GM18498 (cell line): ENCODE measurements at regions not wholly inside any gene's neighbourhood (a gene's known extent, or its start where the extent isn't known, plus 50 kb on each side); places are given as distances from the start of the nearest gene placed in this dataset.

Experiments used
- ATAC-seq: cut with Tn5 transposase; IDR thresholded peaks from one replicate; pipeline ENCODE4 v1.9.1; 2021; ENCODE audit warnings: mild to moderate bottlenecking, moderate library complexity; ENCODE audit not compliant: unreplicated experiment

DNA sequence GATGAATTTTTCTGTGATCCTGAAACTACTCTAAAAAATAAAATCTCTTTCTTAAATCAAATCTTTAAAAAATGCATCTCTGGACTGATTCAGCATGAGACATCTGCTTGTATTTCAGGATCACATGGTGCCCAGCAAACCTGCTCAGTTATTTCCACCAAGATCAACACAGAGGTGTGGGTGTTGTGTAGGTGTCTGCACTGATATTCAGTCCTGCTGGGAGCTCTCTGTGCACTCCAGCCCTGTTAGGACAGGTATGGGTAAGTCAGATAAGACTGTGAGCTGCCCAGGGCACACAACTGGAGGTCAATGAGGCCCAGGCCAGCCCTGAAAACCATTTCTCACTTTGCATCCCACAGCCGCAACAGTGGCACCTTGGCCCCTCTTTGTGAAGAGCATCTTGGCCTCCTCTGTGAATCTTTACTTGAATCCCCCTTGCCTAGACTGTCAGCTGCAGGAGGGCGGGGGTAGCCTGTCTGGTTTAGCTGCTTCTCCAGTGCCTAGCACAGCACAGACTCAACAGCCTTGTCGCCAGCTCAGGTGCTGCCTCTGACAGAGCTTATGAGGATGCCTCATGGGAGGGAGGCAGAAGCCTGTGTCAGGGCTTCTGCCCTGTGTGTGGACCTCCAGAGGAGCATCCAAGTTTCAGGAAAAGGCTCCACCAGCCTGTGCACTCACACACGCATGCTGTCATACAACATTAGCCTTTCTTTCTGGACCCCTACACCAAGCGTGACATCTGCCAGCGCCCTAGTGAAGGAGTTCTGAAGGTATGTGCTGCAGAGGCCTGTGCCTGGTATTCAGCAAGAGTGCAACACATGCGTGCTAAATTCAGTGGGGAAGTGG is 187.6 kb upstream of the CST7 start:
- ATAC-seq: no peak

DNA sequence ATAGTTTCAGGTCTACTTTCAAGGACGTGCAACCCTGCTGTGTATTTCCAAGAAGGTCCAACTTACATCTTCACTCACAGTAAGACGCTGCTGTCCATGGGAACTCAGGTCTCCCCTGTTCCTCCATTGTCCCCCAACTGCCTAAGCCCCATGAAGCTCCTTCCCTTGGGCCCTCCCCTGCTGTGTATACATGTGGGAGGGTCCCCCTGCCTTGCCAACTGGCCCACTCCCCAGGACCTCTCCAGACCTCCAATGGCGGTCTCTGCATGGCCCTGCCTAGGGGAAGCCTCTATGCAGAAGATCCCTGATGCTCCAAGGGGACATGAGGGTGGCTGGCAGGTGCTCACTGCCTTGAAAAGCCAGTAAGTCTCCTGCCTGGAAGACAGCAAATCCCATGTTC is 186.7 kb upstream of the CST7 start:
- ATAC-seq: no peak

- no peak for ATAC-seq
Observed at GRCh38 chr20:24762791-24763350, 186.2 kb upstream of the CST7 start.

DNA sequence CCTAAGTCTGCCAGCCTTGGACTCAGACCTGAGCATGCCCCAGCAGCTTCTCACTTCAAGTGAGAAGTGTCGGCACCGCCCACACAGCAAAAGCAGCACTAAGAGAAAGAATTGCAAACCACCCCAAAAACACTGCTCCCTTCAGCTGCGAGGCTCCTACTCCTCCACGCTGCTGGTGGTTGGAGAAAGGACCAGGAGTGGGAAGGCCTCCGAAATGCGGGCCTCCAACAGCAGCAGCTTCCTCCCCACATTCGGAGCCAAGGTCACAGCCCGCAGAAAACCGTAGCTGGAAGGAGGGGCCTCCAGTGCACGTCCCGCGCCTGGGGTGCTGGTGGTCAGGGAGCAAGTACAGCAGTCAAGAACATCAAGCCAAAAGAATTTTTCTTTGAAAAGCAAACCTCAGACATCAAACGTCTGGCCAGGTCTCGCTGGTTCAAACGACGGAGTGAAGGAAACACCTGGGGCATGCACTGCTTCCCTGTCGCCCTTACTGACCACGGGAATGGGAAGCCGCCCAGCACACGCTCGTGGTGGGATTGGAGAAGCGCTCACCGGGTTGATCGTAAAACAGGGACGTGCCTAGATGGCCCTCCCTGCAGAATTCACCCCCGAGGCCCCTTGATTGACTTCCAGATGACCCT is 185.6 kb upstream of the CST7 start:
- no peak for ATAC-seq

DNA sequence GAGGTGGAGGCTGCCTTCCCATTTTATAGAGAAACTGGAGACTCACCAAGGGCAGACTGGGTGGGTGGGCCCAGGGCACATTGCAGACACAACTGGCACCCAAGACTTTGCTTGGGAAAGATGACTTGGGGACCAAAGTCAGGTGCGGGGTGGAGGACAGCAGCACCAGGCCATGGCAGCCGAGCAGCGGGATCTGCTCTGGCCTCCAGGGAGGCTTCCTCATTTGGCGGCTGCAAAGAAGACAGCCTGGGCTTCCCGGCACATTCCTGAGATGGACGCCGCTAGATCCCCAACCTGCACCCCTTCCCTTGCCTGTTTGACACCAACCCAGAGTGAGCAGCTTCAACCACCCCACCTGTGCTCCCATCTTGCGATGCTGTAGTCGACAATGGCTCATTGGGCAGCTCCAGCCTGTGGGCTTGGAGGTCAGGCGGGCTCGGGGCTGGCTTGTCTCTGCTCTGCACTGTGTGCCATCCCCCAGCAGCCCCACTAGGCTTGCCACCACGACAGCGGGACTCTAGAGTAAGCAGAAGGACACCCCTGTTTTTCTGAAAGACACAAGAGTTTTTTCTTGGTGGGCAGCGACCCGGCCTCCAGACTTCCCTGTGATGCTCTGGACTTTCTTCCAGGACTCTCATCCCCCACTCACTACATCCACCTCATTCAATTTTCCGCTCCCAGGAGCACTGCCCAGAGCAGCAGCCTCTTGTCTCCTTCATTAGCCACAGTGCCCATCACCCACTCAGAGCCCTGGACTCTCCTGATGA is 184.9 kb upstream of the CST7 start:
- ATAC-seq: no peak

DNA sequence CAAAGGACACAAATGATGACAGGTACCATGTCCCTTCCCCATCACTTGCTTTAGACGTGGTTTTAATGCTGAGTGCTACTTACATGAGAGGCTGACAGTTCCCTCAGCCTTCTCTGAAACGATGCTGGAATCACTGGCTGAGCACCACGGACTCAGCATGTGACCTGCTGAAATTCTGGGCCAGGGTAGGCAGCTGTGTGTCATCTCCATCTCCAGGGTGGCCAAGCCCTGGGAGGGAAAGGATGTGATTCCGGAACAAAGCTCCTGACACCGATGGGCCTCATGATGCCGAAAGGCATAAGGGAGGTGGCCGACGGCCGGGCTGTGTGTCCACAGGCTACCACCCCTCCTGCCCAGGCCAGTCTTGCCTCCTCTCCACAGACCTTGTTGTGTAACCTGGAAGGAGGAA is 184.3 kb upstream of the CST7 start:
- ATAC-seq: no peak

DNA sequence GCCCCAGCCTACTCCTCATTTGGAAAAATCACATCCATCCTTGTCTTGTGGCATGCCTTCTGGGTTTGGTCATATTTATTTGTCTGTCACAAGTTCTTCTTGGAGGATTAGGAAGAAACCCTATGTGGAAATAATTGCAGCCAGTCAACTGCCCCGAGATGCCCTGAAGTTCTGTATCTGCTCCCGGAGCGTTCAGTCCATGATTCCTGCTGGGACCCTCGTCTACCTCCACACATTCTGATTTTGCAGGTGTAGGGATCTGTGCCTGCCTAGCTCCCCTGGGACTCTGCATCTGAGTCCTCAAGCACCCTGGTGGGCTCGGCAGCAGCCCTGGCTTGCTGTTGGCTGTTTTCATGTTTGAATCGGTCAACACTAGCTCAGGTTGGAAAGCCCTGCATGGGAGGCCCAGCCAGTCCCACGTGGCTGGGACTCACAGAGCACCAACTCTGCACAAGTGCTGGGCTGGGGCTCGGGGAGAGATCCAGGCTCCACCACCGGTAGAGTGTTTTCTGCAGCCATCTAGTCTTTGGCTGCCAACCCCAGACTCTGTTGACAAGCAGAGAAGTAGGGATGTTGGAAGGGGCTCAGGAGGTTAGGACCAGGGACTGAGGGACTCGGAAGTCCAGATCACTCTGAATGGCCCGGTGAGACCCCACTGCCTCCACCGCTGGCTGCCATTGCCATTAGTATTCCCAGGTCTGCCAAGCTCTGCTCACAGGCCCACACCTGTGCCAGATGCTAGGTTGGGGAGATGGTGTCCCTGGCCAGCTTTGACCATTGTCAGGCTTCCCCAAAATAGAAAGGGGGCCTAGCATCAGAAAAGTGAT is 183.5 kb upstream of the CST7 start:
- ATAC-seq: no peak

DNA sequence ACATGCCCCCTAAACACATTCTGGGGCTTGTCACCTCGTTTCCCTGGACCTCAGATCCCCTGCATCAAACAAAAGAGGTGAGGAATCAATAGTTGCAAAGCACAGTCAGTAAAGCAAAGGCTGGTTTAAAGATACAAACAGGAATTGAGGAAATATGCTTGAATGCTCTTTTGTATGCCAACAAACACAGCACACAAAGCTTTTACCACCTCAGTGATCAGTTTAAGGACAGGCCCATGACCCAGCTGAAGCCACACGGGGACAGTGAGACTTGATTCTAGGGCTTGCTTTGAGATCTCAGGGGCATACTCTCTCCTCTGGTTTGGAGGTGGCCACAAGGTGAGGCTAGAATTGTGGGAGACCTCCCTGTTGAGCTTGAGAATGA is 182.9 kb upstream of the CST7 start:
- ATAC-seq: no peak

- no peak for ATAC-seq
Observed at GRCh38 chr20:24766826-24767622, 182.0 kb upstream of the CST7 start.

DNA sequence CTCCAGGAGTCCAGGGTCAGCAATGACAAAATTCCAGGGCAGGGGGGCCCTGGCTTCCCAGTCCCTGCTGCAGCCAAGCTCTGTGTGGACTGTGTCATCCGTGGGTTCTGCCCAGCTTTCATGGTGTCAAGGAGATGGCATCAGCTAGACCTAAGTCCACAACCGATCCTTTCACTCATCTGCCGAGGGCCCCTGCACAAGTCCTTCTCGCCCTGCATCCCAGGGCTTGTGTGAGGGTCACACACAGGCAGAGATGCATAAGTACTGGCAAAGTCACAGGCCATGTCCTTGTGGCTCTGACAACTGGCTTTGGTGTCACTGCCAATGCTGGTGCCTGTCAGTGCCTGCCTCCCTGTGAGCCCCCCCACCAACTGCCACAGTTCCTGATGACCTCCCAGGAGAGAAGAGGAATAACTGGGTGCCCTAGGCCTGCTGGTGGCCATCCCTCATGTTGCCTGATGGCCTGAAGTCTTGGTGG is 181.4 kb upstream of the CST7 start:
- no peak for ATAC-seq

GRCh38 chr20:24768201-24768636 is 180.8 kb upstream of the CST7 start:
- no peak for ATAC-seq

GRCh38 chr20:24768713-24769601 is 180.1 kb upstream of the CST7 start:
- no peak for ATAC-seq

GRCh38 chr20:24769878-24770627 is 179.0 kb upstream of the CST7 start:
- no peak for ATAC-seq

DNA sequence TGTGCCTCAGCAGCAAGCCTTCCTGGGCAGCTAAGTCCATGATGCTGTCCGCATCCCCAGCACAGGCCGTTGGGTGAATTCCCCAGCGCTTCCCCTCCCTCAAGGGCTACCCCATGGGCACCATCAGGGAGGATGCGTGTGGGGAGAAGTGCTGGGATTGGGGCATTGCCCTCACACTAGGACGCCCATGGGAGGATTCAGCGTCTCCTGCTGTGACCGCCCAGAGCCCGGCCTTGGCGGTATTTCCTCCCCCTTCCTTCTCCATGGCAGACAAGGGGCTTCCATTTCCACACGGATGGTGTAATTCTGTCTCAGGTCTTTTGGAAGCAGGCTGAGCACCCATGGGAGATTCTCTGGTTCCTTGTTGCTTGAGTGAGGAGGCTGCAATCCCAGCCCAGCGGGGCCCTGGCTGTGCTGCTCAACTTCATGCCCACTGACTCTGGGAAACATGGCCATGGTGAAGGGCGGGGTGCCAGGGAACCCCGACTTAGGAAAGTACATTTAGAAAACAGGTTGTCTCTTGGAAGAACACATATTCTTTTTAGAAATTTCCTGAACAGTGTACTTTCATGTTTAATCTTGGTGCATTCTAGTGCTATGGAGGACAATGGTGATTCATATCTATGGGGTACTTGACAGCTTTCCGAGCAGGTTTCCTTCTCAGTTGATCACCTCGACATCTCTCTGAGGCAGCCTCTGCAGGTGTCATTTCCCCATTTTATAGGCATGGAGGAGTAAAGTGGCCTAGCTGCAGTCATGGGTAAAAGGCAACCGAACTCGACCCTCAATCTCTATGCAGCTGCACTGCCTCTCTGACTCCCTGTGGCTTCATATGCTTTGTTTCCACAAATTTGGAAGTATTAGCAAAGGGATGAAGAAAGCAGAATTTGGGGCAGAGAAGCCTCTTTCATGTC is 178.2 kb upstream of the CST7 start:
- ATAC-seq: no peak

GRCh38 chr20:24771542-24772061 is 177.5 kb upstream of the CST7 start:
- ATAC-seq: no peak

GRCh38 chr20:24772667-24773066 is 176.4 kb upstream of the CST7 start:
- no peak for ATAC-seq

- no peak for ATAC-seq
Observed at GRCh38 chr20:24773168-24773567, 175.9 kb upstream of the CST7 start.
